Panc1 (cell line): ENCODE measurements at regions not wholly inside any gene's neighbourhood (a gene's known extent, or its start where the extent isn't known, plus 50 kb on each side); places are given as distances from the start of the nearest gene placed in this dataset.

Experiments used
- TCF7L2 ChIP-seq: IDR thresholded peaks from 2 replicates; pipeline ENCODE4 v1.6.1; 2011; ENCODE audit warnings: mild to moderate bottlenecking, low read depth, low read length, inconsistent platforms
- TF ChIP-seq, protein P1 (sequence below): fragments of 450-650 bp; IDR thresholded peaks from 2 replicates; pipeline ENCODE4 v1.5.1; 2017; ENCODE audit warnings: mild to moderate bottlenecking
- TF ChIP-seq, protein P2 (sequence below), 2 experiments: IDR thresholded peaks; 2 replicates each; pipeline ENCODE4 v1.6.1; 2011 to 2012; ENCODE audit warnings: low read depth in 2 of 2, control low read depth in 1 of 2, low read length in 1 of 2, mild to moderate bottlenecking in 1 of 2, moderate library complexity in 1 of 2; ENCODE audit not compliant: insufficient read depth in 1 of 2

DNA sequence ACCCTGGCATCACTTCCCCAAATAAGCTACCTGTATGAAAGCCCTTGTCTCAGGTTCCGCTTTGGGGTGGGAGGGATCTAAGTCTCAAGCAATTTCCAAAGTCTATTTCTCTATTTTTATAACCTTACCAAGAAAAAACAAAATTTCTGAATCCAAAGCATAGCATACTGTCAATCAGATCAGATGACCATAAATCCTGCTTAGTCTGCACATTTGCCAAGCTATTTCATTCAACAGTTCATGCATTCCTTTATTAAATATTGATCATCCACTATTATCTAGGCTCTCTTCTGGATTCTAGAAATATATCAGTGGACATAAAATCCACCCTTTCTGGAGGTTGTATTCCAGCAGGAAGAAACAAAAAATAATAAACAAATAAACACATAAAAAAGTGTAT lies 263.5 kb upstream of the USP15 start:
- TF ChIP-seq, protein P1, sequence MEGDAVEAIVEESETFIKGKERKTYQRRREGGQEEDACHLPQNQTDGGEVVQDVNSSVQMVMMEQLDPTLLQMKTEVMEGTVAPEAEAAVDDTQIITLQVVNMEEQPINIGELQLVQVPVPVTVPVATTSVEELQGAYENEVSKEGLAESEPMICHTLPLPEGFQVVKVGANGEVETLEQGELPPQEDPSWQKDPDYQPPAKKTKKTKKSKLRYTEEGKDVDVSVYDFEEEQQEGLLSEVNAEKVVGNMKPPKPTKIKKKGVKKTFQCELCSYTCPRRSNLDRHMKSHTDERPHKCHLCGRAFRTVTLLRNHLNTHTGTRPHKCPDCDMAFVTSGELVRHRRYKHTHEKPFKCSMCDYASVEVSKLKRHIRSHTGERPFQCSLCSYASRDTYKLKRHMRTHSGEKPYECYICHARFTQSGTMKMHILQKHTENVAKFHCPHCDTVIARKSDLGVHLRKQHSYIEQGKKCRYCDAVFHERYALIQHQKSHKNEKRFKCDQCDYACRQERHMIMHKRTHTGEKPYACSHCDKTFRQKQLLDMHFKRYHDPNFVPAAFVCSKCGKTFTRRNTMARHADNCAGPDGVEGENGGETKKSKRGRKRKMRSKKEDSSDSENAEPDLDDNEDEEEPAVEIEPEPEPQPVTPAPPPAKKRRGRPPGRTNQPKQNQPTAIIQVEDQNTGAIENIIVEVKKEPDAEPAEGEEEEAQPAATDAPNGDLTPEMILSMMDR: no peak
- TF ChIP-seq TCF7L2: no peak
- TF ChIP-seq, protein P2, sequence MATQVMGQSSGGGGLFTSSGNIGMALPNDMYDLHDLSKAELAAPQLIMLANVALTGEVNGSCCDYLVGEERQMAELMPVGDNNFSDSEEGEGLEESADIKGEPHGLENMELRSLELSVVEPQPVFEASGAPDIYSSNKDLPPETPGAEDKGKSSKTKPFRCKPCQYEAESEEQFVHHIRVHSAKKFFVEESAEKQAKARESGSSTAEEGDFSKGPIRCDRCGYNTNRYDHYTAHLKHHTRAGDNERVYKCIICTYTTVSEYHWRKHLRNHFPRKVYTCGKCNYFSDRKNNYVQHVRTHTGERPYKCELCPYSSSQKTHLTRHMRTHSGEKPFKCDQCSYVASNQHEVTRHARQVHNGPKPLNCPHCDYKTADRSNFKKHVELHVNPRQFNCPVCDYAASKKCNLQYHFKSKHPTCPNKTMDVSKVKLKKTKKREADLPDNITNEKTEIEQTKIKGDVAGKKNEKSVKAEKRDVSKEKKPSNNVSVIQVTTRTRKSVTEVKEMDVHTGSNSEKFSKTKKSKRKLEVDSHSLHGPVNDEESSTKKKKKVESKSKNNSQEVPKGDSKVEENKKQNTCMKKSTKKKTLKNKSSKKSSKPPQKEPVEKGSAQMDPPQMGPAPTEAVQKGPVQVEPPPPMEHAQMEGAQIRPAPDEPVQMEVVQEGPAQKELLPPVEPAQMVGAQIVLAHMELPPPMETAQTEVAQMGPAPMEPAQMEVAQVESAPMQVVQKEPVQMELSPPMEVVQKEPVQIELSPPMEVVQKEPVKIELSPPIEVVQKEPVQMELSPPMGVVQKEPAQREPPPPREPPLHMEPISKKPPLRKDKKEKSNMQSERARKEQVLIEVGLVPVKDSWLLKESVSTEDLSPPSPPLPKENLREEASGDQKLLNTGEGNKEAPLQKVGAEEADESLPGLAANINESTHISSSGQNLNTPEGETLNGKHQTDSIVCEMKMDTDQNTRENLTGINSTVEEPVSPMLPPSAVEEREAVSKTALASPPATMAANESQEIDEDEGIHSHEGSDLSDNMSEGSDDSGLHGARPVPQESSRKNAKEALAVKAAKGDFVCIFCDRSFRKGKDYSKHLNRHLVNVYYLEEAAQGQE (IDR thresholded peaks at IDR 0.05; ENCODE audit: insufficient read depth in 1 of 2, low read depth in 2 of 2, low read length in 1 of 2): no peak
